K562 (cell line): ENCODE measurements at regions not wholly inside any gene's neighbourhood (a gene's known extent, or its start where the extent isn't known, plus 50 kb on each side); places are given as distances from the start of the nearest gene placed in this dataset.

Experiments
- ATAC-seq: fragments of 200-7000 bp; cut with Tn5 transposase; 3 replicates; pipeline ENCODE4 v1.9.1; 2020; ENCODE audit warnings: moderate library complexity
- BruUV-seq: library from RNA; stranded (reverse); fragments of 400-500 nt; replicated peaks from 2 replicates; lab custom pipeline; 2021; lab: Mats Ljungman, UMichigan
- CTCF ChIA-PET: fragments of 300-600 bp; formaldehyde crosslinking; extraction: SDS; loops from one replicate; lab custom pipeline; 2021; ENCODE audit warnings: low intra/inter-chr PET ratio; lab: Yijun Ruan, JAX
- POLR2A ChIA-PET: fragments of 300-600, 350-650 bp; sonication (Branson Sonifier 250); formaldehyde crosslinking; extraction: SDS; loops from one replicate; lab custom pipeline; 2021; ENCODE audit warnings: antibody characterized with exemption, inconsistent platforms; lab: Yijun Ruan, JAX
- DNase-seq, 4 experiments: peaks; one replicate each; pipeline versions ENCODE4 v3.0.0 to v3.0.0-alpha.2; 2011 to 2018; ENCODE audit warnings: low spot score in 3 of 4, mixed read lengths in 3 of 4; ENCODE audit errors: extremely low read depth in 1 of 4
- FAIRE-seq: peaks from 2 replicates; lab custom pipeline; 2011; peaks lifted over from hg19 to GRCh38; lab: Jason Lieb, UNC
- H2AFZ ChIP-seq: 2 replicates; pipeline ENCODE4 v1.6.0; 2011; ENCODE audit warnings: low read depth, low read length, control low read depth, inconsistent platforms
- H3K27ac ChIP-seq: fragments of 200-600 bp; 3 replicates; pipeline ENCODE4 v1.8.0; 2011; ENCODE audit warnings: low read depth, mild to moderate bottlenecking, control low read depth, inconsistent platforms, low read length, moderate library complexity, mixed read lengths; ENCODE audit errors: extremely low read depth
- H3K27me3 ChIP-seq, 2 experiments: fragments of 300-600 bp in 1 of 2; 2 replicates in 1 of 2; 3 replicates in 1 of 2; pipeline versions ENCODE4 v1.6.0 to v1.8.0; 2011; ENCODE audit warnings: inconsistent platforms in 2 of 2, low read length in 2 of 2, mild to moderate bottlenecking in 1 of 2, mixed read lengths in 1 of 2, moderate library complexity in 1 of 2; ENCODE audit not compliant: control insufficient read depth in 2 of 2, insufficient read depth in 2 of 2
- H3K36me3 ChIP-seq: fragments of 300-600 bp; 3 replicates; pipeline ENCODE4 v1.8.0; 2011; ENCODE audit warnings: mild to moderate bottlenecking, low read length, inconsistent platforms; ENCODE audit not compliant: control insufficient read depth, insufficient read depth
- H3K4me1 ChIP-seq, 2 experiments: fragments of 200-600 bp in 1 of 2; replicated peaks in 1 of 2; 2 replicates in 1 of 2; 3 replicates in 1 of 2; pipeline versions ENCODE4 v1.5.1 to v1.8.0; 2011; ENCODE audit warnings: inconsistent platforms in 2 of 2, low read length in 2 of 2, mild to moderate bottlenecking in 1 of 2, mixed read lengths in 1 of 2, moderate library complexity in 1 of 2; ENCODE audit not compliant: control insufficient read depth in 2 of 2, insufficient read depth in 2 of 2
- H3K4me2 ChIP-seq: 2 replicates; pipeline ENCODE4 v1.6.1; 2011; ENCODE audit warnings: low read length, control low read depth, inconsistent platforms, mixed read lengths; ENCODE audit not compliant: insufficient read depth
- H3K4me3 ChIP-seq: fragments of 200-600 bp; sonication (generic), shearing (Covaris generic); 2 replicates; pipeline ENCODE4 v1.5.1; 2016; ENCODE audit warnings: control low read depth, inconsistent platforms
- H3K79me2 ChIP-seq: fragments of 200-600 bp; 3 replicates; pipeline ENCODE4 v1.8.0; 2011; ENCODE audit warnings: low read length, inconsistent platforms; ENCODE audit not compliant: control insufficient read depth, insufficient read depth
- H3K9ac ChIP-seq, 2 experiments: 2 replicates each; pipeline versions ENCODE4 v1.6.0 to v1.6.1; 2011; ENCODE audit warnings: low read depth in 2 of 2, low read length in 2 of 2, control low read depth in 1 of 2, inconsistent platforms in 1 of 2, mild to moderate bottlenecking in 1 of 2, mixed read lengths in 1 of 2; ENCODE audit not compliant: insufficient read depth in 1 of 2
- H3K9me1 ChIP-seq: one replicate; pipeline ENCODE4 v1.6.0; 2011; ENCODE audit warnings: inconsistent platforms, mild to moderate bottlenecking, low read length, moderate library complexity; ENCODE audit not compliant: control insufficient read depth, insufficient read depth
- H3K9me3 ChIP-seq: replicated peaks from 2 replicates; pipeline ENCODE4 v1.5.1; 2011; ENCODE audit warnings: low read depth, low read length, inconsistent platforms; ENCODE audit not compliant: control insufficient read depth, insufficient read depth
- H4K20me1 ChIP-seq: replicated peaks from 2 replicates; pipeline ENCODE4 v1.6.1; 2011; ENCODE audit warnings: low read length, inconsistent platforms, mixed read lengths; ENCODE audit not compliant: control insufficient read depth, insufficient read depth
- ETV5 ChIP-seq: sonication (generic); formaldehyde crosslinking; IDR thresholded peaks from 2 replicates; pipeline ENCODE4 v1.4.0; 2020; ENCODE audit warnings: low read depth, mild to moderate bottlenecking, missing genetic modification reagents
- HDAC3 ChIP-seq: fragments of 450-650 bp; IDR thresholded peaks from 2 replicates; pipeline ENCODE4 v1.6.1; 2018; ENCODE audit warnings: borderline replicate concordance, mild to moderate bottlenecking, moderate library complexity; ENCODE audit not compliant: partially characterized antibody
- HMG20A ChIP-seq: fragments of 450-650 bp; formaldehyde crosslinking; conservative IDR thresholded peaks from 2 replicates; pipeline ENCODE4 v1.4.0; 2020; ENCODE audit warnings: mild to moderate bottlenecking, mixed read lengths
- RBM22 ChIP-seq: fragments of 200-400 bp; formaldehyde crosslinking; IDR thresholded peaks from 2 replicates; pipeline ENCODE4 v1.6.1; 2018; ENCODE audit warnings: low read length, low read depth; ENCODE audit not compliant: poor library complexity, severe bottlenecking
- TCF3 ChIP-seq: sonication (generic); formaldehyde crosslinking; IDR thresholded peaks from 2 replicates; pipeline ENCODE4 v1.4.0; 2020; ENCODE audit warnings: mild to moderate bottlenecking, missing genetic modification reagents
- ZNF717 ChIP-seq: fragments of 250-450 bp; sonication (Bioruptor Pico); IDR thresholded peaks from 2 replicates; pipeline ENCODE4 v1.5.0; 2021
- WGBS: fragments of 100-300 bp; shearing (Covaris generic); methylation state at CpG from one replicate; pipeline ENCODE4 v1.1.6; 2016; ENCODE audit warnings: low coverage, mixed read lengths; ENCODE audit not compliant: insufficient coverage; ENCODE audit errors: missing lambda C conversion rate; 5-methylcytosine and 5-hydroxymethylcytosine counted together
- in situ Hi-C: fragments of 300-500 bp; cut with MboI; formaldehyde crosslinking; loops from 4 replicates; pipeline ENCODE4 v1.15.0; 2018; ENCODE audit warnings: inconsistent platforms, mixed read lengths
- intact Hi-C: fragments of 100-400 bp; cut with micrococcal nuclease; formaldehyde crosslinking; loops from 2 replicates; pipeline ENCODE4 v1.14.2; 2022
- TF ChIP-seq, protein P1 (sequence below): fragments of 450-650 bp; IDR thresholded peaks from 2 replicates; pipeline ENCODE4 v1.6.1; 2014; ENCODE audit warnings: low read depth, mild to moderate bottlenecking, moderate library complexity, borderline replicate concordance
- TF ChIP-seq, protein P2 (sequence below): sonication (generic); formaldehyde crosslinking; IDR thresholded peaks from 2 replicates; pipeline ENCODE4 v1.8.0; 2022; ENCODE audit warnings: mild to moderate bottlenecking, missing genetic modification reagents

DNA sequence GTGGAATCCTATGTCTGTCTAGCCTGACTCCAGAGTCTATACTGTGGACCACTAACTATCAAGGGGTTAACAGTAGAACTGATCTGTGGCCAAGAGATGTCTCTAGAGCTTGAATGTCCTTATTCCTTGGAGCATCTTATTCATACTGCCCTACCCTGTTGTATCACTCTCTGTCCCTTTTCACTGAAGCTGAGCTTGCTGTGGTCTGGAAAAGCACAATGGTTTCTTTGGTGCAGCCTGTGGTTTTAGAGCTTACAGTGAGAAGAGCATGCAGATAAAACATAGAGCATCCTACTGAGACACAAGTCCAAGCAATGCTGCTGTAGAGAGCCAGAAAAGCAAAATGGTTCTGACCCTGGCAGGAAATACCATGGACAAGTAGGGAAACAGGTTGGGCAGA lies 367.0 kb upstream of the ATP2B1 start (continued):
- TF ChIP-seq, protein P1, sequence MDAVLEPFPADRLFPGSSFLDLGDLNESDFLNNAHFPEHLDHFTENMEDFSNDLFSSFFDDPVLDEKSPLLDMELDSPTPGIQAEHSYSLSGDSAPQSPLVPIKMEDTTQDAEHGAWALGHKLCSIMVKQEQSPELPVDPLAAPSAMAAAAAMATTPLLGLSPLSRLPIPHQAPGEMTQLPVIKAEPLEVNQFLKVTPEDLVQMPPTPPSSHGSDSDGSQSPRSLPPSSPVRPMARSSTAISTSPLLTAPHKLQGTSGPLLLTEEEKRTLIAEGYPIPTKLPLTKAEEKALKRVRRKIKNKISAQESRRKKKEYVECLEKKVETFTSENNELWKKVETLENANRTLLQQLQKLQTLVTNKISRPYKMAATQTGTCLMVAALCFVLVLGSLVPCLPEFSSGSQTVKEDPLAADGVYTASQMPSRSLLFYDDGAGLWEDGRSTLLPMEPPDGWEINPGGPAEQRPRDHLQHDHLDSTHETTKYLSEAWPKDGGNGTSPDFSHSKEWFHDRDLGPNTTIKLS = no peak

DNA sequence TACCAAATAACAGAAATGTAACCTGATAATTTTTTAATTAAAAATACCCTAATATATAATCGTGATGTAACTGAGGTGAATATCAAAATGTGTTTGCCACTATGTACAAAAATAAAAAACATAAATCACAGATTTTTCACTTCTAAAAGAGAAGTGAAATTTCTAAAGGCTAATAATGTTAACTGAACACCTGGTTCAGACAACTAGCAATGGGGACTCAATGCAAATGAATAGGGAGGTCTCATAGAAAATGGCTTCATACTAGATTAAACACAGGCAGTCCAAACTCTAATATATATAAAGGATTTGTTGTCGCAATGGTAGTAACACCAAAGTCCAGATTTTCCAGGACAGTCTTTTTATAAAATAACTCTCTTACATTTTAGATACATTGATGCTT lies 365.4 kb upstream of the ATP2B1 start:
- no TSS peak for BruUV-seq
- DNase-seq (no peak), ATAC-seq (no peak), FAIRE-seq (no peak)
- Histone ChIP-seq H3K4me3 (no peak overlapping the region), H3K4me1 (no peaks in the 10 kb centered on the region), H3K36me3 (no peaks in the 10 kb centered on the region), H3K9me1 (no peaks in the 10 kb centered on the region), H3K79me2 (no peaks in the 10 kb centered on the region), H3K9ac (no peak overlapping the region), H3K27ac (no peak overlapping the region), H3K4me2 (no peak overlapping the region), H4K20me1 (no peaks in the 10 kb centered on the region), H2AFZ (no peak overlapping the region), H3K27me3 (no peaks in the 10 kb centered on the region), H3K9me3 (no peaks in the 10 kb centered on the region)
- intact Hi-C loops (no loop called here), in situ Hi-C loops (no loop called here)
- POLR2A ChIA-PET = no interaction called here
- TF ChIP-seq HDAC3 (no peak), ETV5 (CRISPR knock-in tag) (no peak), TCF3 (CRISPR knock-in tag) (no peak), ZNF717 (CRISPR knock-in tag) (no peak), RBM22 (no peak), HMG20A (CRISPR knock-in tag) (no peak)
- TF ChIP-seq, protein P2, sequence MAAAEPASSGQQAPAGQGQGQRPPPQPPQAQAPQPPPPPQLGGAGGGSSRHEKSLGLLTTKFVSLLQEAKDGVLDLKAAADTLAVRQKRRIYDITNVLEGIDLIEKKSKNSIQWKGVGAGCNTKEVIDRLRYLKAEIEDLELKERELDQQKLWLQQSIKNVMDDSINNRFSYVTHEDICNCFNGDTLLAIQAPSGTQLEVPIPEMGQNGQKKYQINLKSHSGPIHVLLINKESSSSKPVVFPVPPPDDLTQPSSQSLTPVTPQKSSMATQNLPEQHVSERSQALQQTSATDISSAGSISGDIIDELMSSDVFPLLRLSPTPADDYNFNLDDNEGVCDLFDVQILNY (CRISPR knock-in tag) = no peak
- CTCF ChIA-PET = no interaction called here
- 0% methylated on average over 2 of the region's 2 CpGs for WGBS
